ENCODE measurements at regions not wholly inside any gene's neighbourhood (a gene's known extent, or its start where the extent isn't known, plus 50 kb on each side); places are given as distances from the start of the nearest gene placed in this dataset.

GRCh38 chr20:60064554-60065196, 106.5 kb downstream of the CDH26 start:
- no peak for DNase-seq (ENCODE audit: low spot score)

- no peak for DNase-seq (ENCODE audit: low spot score)
These were observed 107.7 kb downstream of the CDH26 start for GRCh38 chr20:60065741-60066437.

GRCh38 chr20:60066438-60066823, 108.2 kb downstream of the CDH26 start:
- no peak for DNase-seq (ENCODE audit: low spot score)

- DNase-seq (ENCODE audit: low spot score), result no peak
These were observed 110.3 kb downstream of the CDH26 start for GRCh38 chr20:60068509-60068908.

- no peak for DNase-seq (ENCODE audit: low spot score)
These were observed 111.4 kb downstream of the CDH26 start for GRCh38 chr20:60069656-60070055.

GRCh38 chr20:60070791-60071190, 112.6 kb downstream of the CDH26 start:
- no peak for DNase-seq (ENCODE audit: low spot score)

GRCh38 chr20:60071965-60072364, 113.7 kb downstream of the CDH26 start:
- DNase-seq (ENCODE audit: low spot score), result no peak

- DNase-seq (ENCODE audit: low spot score), result no peak
These were observed 114.9 kb downstream of the CDH26 start for GRCh38 chr20:60073086-60073485.

- DNase-seq (ENCODE audit: low spot score), result no peak
These were observed 115.3 kb downstream of the CDH26 start for GRCh38 chr20:60073504-60073903.

GRCh38 chr20:60074276-60074675, 116.1 kb downstream of the CDH26 start:
- no peak for DNase-seq (ENCODE audit: low spot score)

- no peak for DNase-seq (ENCODE audit: low spot score)
These were observed 120.4 kb downstream of the CDH26 start for GRCh38 chr20:60078351-60079250.

GRCh38 chr20:60080401-60080800, 122.2 kb downstream of the CDH26 start:
- no peak for DNase-seq (ENCODE audit: low spot score)

- no peak for DNase-seq (ENCODE audit: low spot score)
These were observed 127.4 kb downstream of the CDH26 start for GRCh38 chr20:60085551-60086132.

- DNase-seq (ENCODE audit: low spot score), result no peak
These were observed 128.8 kb downstream of the CDH26 start for GRCh38 chr20:60086821-60087562.

- DNase-seq (ENCODE audit: low spot score), result no peak
These were observed 129.4 kb downstream of the CDH26 start for GRCh38 chr20:60087563-60088105.

- DNase-seq (ENCODE audit: low spot score), result no peak
These were observed 130.0 kb downstream of the CDH26 start for GRCh38 chr20:60088236-60088635.

GRCh38 chr20:60090631-60091030, 132.4 kb downstream of the CDH26 start:
- no peak for DNase-seq (ENCODE audit: low spot score)

- DNase-seq (ENCODE audit: low spot score), result no peak
These were observed 133.1 kb downstream of the CDH26 start for GRCh38 chr20:60091305-60091704.

- no peak for DNase-seq (ENCODE audit: low spot score)
These were observed 133.6 kb downstream of the CDH26 start for GRCh38 chr20:60091861-60092260.

- DNase-seq (ENCODE audit: low spot score), result no peak
These were observed 134.5 kb downstream of the CDH26 start for GRCh38 chr20:60092729-60093128.

GRCh38 chr20:60095456-60095855, 137.2 kb downstream of the CDH26 start:
- no peak for DNase-seq (ENCODE audit: low spot score)

All from CD4-positive, alpha-beta T cell treated with Interleukin-6 at 100 ng/mL for 8 hours (primary cell).